A549 (cell line): ENCODE measurements at regions not wholly inside any gene's neighbourhood (a gene's known extent, or its start where the extent isn't known, plus 50 kb on each side); places are given as distances from the start of the nearest gene placed in this dataset.

Source experiments
- ATAC-seq, 2 experiments: fragments of 200-7000 bp in 1 of 2; fragments of >200 bp in 1 of 2; cut with Nextera tagmentation in 1 of 2; cut with Tn5 transposase in 1 of 2; 3 replicates each; pipeline versions ENCODE4 v1.8.0 to v1.9.1; 2018 to 2020; ENCODE audit warnings: mild to moderate bottlenecking in 1 of 2, moderate library complexity in 1 of 2
- CTCF ChIA-PET: fragments of 300-600 bp; sonication (Branson Sonifier 250); formaldehyde crosslinking; extraction: SDS; loops from one replicate; lab custom pipeline; 2021; ENCODE audit warnings: antibody characterized with exemption, inconsistent platforms; lab: Yijun Ruan, JAX
- POLR2A ChIA-PET: fragments of 350-600 bp; formaldehyde crosslinking; extraction: SDS; loops from one replicate; lab custom pipeline; 2021; ENCODE audit warnings: antibody characterized with exemption, inconsistent platforms; lab: Yijun Ruan, JAX
- DNase-seq, 2 experiments: peaks; one replicate each; pipeline versions ENCODE4 v3.0.0 to v3.0.0-alpha.2; 2011 to 2016; ENCODE audit warnings: low read depth in 1 of 2, low spot score in 1 of 2
- FAIRE-seq: peaks from 2 replicates; lab custom pipeline; 2011; peaks lifted over from hg19 to GRCh38; lab: Jason Lieb, UNC
- H3K27ac ChIP-seq, 2 experiments: fragments of >200 bp; sonication (Bioruptor Twin); formaldehyde crosslinking; 3 replicates each; pipeline ENCODE4 v1.5.1; 2016 to 2017
- H3K4me1 ChIP-seq: fragments of >200 bp; sonication (Bioruptor Twin); formaldehyde crosslinking; 3 replicates; pipeline ENCODE4 v1.6.1; 2016
- H3K4me2 ChIP-seq: fragments of >200 bp; sonication (Bioruptor Twin); formaldehyde crosslinking; 3 replicates; pipeline ENCODE4 v1.6.1; 2016
- H3K4me3 ChIP-seq: fragments of >200 bp; sonication (Bioruptor Twin); formaldehyde crosslinking; 3 replicates; pipeline ENCODE4 v1.5.1; 2016
- H3K9me3 ChIP-seq: fragments of >200 bp; sonication (Bioruptor Twin); formaldehyde crosslinking; 3 replicates; pipeline ENCODE4 v1.6.1; 2016
- CBX8 ChIP-seq: fragments of 200-600 bp; sonication (generic); IDR thresholded peaks from 2 replicates; pipeline ENCODE4 v1.6.1; 2016
- CHD2 ChIP-seq: fragments of 150-350 bp; IDR thresholded peaks from 2 replicates; pipeline ENCODE4 v1.6.1; 2014; ENCODE audit warnings: low read length; ENCODE audit not compliant: partially characterized antibody
- CHD4 ChIP-seq: fragments of 200-600 bp; sonication (generic); IDR thresholded peaks from 2 replicates; pipeline ENCODE4 v1.6.1; 2016; ENCODE audit warnings: antibody characterized with exemption, mild to moderate bottlenecking, borderline replicate concordance
- EHF ChIP-seq: fragments of 250-450 bp; sonication (Bioruptor Pico); IDR thresholded peaks from 2 replicates; pipeline ENCODE4 v1.5.0; 2020; ENCODE audit warnings: mild to moderate bottlenecking
- FOSL2 ChIP-seq, 2 experiments: fragments of 450-650 bp in 1 of 2; fragments of >200 bp in 1 of 2; sonication (Bioruptor Twin) in 1 of 2; formaldehyde crosslinking; IDR thresholded peaks; 2 replicates each; pipeline versions ENCODE4 v1.5.0 to v1.6.1; 2016 to 2020; ENCODE audit warnings: mild to moderate bottlenecking in 1 of 2, moderate library complexity in 1 of 2
- GATA3 ChIP-seq: IDR thresholded peaks from 2 replicates; pipeline ENCODE4 v1.6.1; 2012; ENCODE audit warnings: borderline replicate concordance
- HDAC2 ChIP-seq: fragments of 200-600 bp; sonication (generic); IDR thresholded peaks from 2 replicates; pipeline ENCODE4 v1.6.1; 2016
- HEYL ChIP-seq: fragments of 250-450 bp; sonication (Bioruptor Pico); IDR thresholded peaks from 2 replicates; pipeline ENCODE4 v1.8.0; 2021; ENCODE audit warnings: mild to moderate bottlenecking, moderate library complexity
- HOXB5 ChIP-seq: fragments of 250-450 bp; sonication (Bioruptor Pico); IDR thresholded peaks from 2 replicates; pipeline ENCODE4 v1.5.0; 2020; ENCODE audit warnings: mild to moderate bottlenecking, moderate library complexity
- JUN ChIP-seq, 2 experiments: fragments of >200 bp; sonication (Bioruptor Twin); formaldehyde crosslinking; IDR thresholded peaks; 2 replicates in 1 of 2; 3 replicates in 1 of 2; pipeline ENCODE4 v1.6.1; 2016 to 2017
- JUNB ChIP-seq: fragments of >200 bp; sonication (Bioruptor Twin); formaldehyde crosslinking; IDR thresholded peaks from 2 replicates; pipeline ENCODE4 v1.6.1; 2016
- KDM5A ChIP-seq: fragments of 200-600 bp; sonication (generic); IDR thresholded peaks from 2 replicates; pipeline ENCODE4 v1.6.1; 2016; ENCODE audit warnings: antibody characterized with exemption, mild to moderate bottlenecking
- MAX ChIP-seq: IDR thresholded peaks from 2 replicates; pipeline ENCODE4 v1.6.1; 2012
- MYC ChIP-seq: IDR thresholded peaks from 2 replicates; pipeline ENCODE4 v1.6.1; 2012; ENCODE audit warnings: mild to moderate bottlenecking, inconsistent platforms, low read length, improper control_type of control experiment, borderline replicate concordance
- NR3C1 ChIP-seq: fragments of >200 bp; sonication (Bioruptor Twin); formaldehyde crosslinking; IDR thresholded peaks from 3 replicates; pipeline ENCODE4 v1.6.1; 2017
- PBX3 ChIP-seq: IDR thresholded peaks from 2 replicates; pipeline ENCODE4 v1.6.1; 2012
- PHF8 ChIP-seq: fragments of 200-600 bp; sonication (generic); IDR thresholded peaks from 2 replicates; pipeline ENCODE4 v1.6.1; 2016; ENCODE audit warnings: low read depth, mild to moderate bottlenecking, antibody characterized with exemption, moderate library complexity, borderline replicate concordance
- POLR2A ChIP-seq: IDR thresholded peaks from 2 replicates; pipeline ENCODE4 v1.6.1; 2012; ENCODE audit warnings: mild to moderate bottlenecking, low read length
- RAD21 ChIP-seq, 2 experiments: fragments of >200 bp in 1 of 2; sonication (Bioruptor Twin) in 1 of 2; formaldehyde crosslinking in 1 of 2; IDR thresholded peaks in 1 of 2; conservative IDR thresholded peaks in 1 of 2; 2 replicates in 1 of 2; 3 replicates in 1 of 2; pipeline ENCODE4 v1.6.1; 2012 to 2018; ENCODE audit warnings: inconsistent platforms in 1 of 2
- RCOR1 ChIP-seq: fragments of 150-350 bp; IDR thresholded peaks from 2 replicates; pipeline ENCODE4 v1.6.1; 2014; ENCODE audit warnings: antibody characterized with exemption, low read length, low read depth
- REST ChIP-seq: fragments of 200-600 bp; sonication (generic); IDR thresholded peaks from 2 replicates; pipeline ENCODE4 v1.6.1; 2016; ENCODE audit warnings: antibody characterized with exemption, mild to moderate bottlenecking, moderate library complexity
- RFX5 ChIP-seq: fragments of 450-650 bp; IDR thresholded peaks from 2 replicates; pipeline ENCODE4 v1.7.1; 2014; ENCODE audit warnings: antibody characterized with exemption, mild to moderate bottlenecking, moderate library complexity
- RNF2 ChIP-seq: fragments of 200-600 bp; sonication (generic); IDR thresholded peaks from 2 replicates; pipeline ENCODE4 v1.6.1; 2016; ENCODE audit warnings: low read depth, mild to moderate bottlenecking, antibody characterized with exemption, moderate library complexity, borderline replicate concordance
- SREBF2 ChIP-seq: fragments of 450-650 bp; IDR thresholded peaks from 2 replicates; pipeline ENCODE4 v1.6.1; 2014; ENCODE audit warnings: mild to moderate bottlenecking, moderate library complexity
- USF2 ChIP-seq: fragments of 450-650 bp; IDR thresholded peaks from 2 replicates; pipeline ENCODE4 v1.6.1; 2014; ENCODE audit warnings: antibody characterized with exemption
- ZC3H11A ChIP-seq: fragments of 450-650 bp; IDR thresholded peaks from 2 replicates; pipeline ENCODE4 v1.6.1; 2014; ENCODE audit warnings: antibody characterized with exemption, mild to moderate bottlenecking
- ZNF302 ChIP-seq: fragments of 250-450 bp; sonication (Bioruptor Pico); IDR thresholded peaks from 2 replicates; pipeline ENCODE4 v1.9.0; 2021; ENCODE audit warnings: inconsistent platforms, mild to moderate bottlenecking, moderate library complexity
- WGBS: methylation state at CpG from one replicate; pipeline ENCODE4 v1.1.6; 2017; ENCODE audit errors: missing lambda C conversion rate; 5-methylcytosine and 5-hydroxymethylcytosine counted together

- ATAC-seq: no peak
- Histone ChIP-seq H3K4me3 (no peak overlapping the region), H3K4me1 (no peaks in the 10 kb centered on the region), H3K27ac (no peak overlapping the region), H3K4me2 (no peak overlapping the region), H3K9me3 (no peaks in the 10 kb centered on the region)
- WGBS: 13% methylated on average over 7 of the region's 7 CpGs
- POLR2A ChIA-PET: no interaction called here
- no peak for TF ChIP-seq MAX
- FAIRE-seq: no peak
- no peak for DNase-seq
- CTCF ChIA-PET: no interaction called here
Observed at GRCh38 chr13:104105418-104106355, 1039.5 kb upstream of the SLC10A2 start.

GRCh38 chr13:104099750-104100149, 1033.5 kb upstream of the SLC10A2 start:
- no peak overlapping the region for H3K4me3 ChIP-seq
- TF ChIP-seq RFX5 (no peak), USF2 (no peak)
- TF ChIP-seq, all 56 proteins: peak for 0
- H3K4me1 ChIP-seq: no peaks in the 10 kb centered on the region
- DNase-seq (no peak), FAIRE-seq (no peak), ATAC-seq (no peak)
- ChIA-PET POLR2A (no interaction called here), CTCF (no interaction called here)
- H3K27ac ChIP-seq: no peak overlapping the region
- no peak overlapping the region for H3K4me2 ChIP-seq
- H3K9me3 ChIP-seq: no peaks in the 10 kb centered on the region

GRCh38 chr13:104098421-104098820, 1032.2 kb upstream of the SLC10A2 start:
- CTCF ChIA-PET: no interaction called here
- ATAC-seq: no peak

GRCh38 chr13:104086759-104087158, 1020.5 kb upstream of the SLC10A2 start:
- FAIRE-seq: no peak
- DNase-seq: no peak
- H3K4me3 ChIP-seq: no peak overlapping the region
- CTCF ChIA-PET: no interaction called here
- no peak for ATAC-seq
- 6% methylated on average over 5 of the region's 5 CpGs for WGBS
- H3K27ac ChIP-seq: no peak overlapping the region
- no peak overlapping the region for H3K4me2 ChIP-seq
- POLR2A ChIA-PET: no interaction called here
- no peaks in the 10 kb centered on the region for H3K4me1 ChIP-seq
- H3K9me3 ChIP-seq: no peaks in the 10 kb centered on the region
- TF ChIP-seq HDAC2: no peak
- no peak for TF ChIP-seq ZC3H11A
- TF ChIP-seq SREBF2: no peak
- no peak for TF ChIP-seq RCOR1
- TF ChIP-seq GATA3: no peak
- TF ChIP-seq POLR2A: no peak
- TF ChIP-seq RFX5: no peak
- no peak for TF ChIP-seq HEYL (CRISPR knock-in tag)
- TF ChIP-seq RNF2: no peak
- no peak for TF ChIP-seq CHD2
- TF ChIP-seq MAX: no peak
- TF ChIP-seq FOSL2 (IDR thresholded peaks at IDR 0.05): no peak
- no peak for TF ChIP-seq FOSL2 (CRISPR knock-in tag; IDR thresholded peaks at IDR 0.05)
- TF ChIP-seq REST: no peak
- no peak for TF ChIP-seq JUNB
- TF ChIP-seq PHF8: no peak

More at GRCh38 chr13:104098421-104098820, 1032.2 kb upstream of the SLC10A2 start:
- FAIRE-seq: no peak
- no peak overlapping the region for H3K4me2 ChIP-seq
- H3K9me3 ChIP-seq: no peaks in the 10 kb centered on the region
- POLR2A ChIA-PET: no interaction called here
- H3K4me1 ChIP-seq: no peaks in the 10 kb centered on the region
- no peak overlapping the region for H3K27ac ChIP-seq
- TF ChIP-seq ZNF302 (CRISPR knock-in tag) (no peak), HEYL (CRISPR knock-in tag) (no peak), JUN (IDR thresholded peaks at IDR 0.05) (no peak), MAX (no peak), HDAC2 (no peak), RAD21 (conservative IDR thresholded peaks at IDR 0.05 in 1 of 2, IDR thresholded peaks at IDR 0.05 in 1 of 2) (no peak), CHD2 (no peak), CBX8 (no peak), KDM5A (no peak), HOXB5 (CRISPR knock-in tag) (no peak), MYC (no peak), NR3C1 (no peak), EHF (CRISPR knock-in tag) (no peak), CHD4 (no peak), PBX3 (no peak)
- no peak for DNase-seq
- WGBS: 25% methylated on average over 4 of the region's 4 CpGs
- H3K4me3 ChIP-seq: no peak overlapping the region
